ENCODE measurements at regions not wholly inside any gene's neighbourhood (a gene's known extent, or its start where the extent isn't known, plus 50 kb on each side); places are given as distances from the start of the nearest gene placed in this dataset.

- TF ChIP-seq CTCF (conservative IDR thresholded peaks at IDR 0.05) = no peak
- no peak for TF ChIP-seq ZFX (IDR thresholded peaks at IDR 0.05)
These were observed 904.7 kb downstream of the TLE1 start for GRCh38 chr9:80784647-80785046.

All from C4-2B (cell line).